Fibroblast of the conjunctiva (primary cell): ENCODE measurements at regions not wholly inside any gene's neighbourhood (a gene's known extent, or its start where the extent isn't known, plus 50 kb on each side); places are given as distances from the start of the nearest gene placed in this dataset.
A peak's percentile ranks its signal among the peaks of the same experiment; 100 is the strongest.

ENCODE experiments used
- DNase-seq: peaks from one replicate; pipeline ENCODE4 v3.0.0-alpha.2; 2010; ENCODE audit warnings: low read depth

DNA sequence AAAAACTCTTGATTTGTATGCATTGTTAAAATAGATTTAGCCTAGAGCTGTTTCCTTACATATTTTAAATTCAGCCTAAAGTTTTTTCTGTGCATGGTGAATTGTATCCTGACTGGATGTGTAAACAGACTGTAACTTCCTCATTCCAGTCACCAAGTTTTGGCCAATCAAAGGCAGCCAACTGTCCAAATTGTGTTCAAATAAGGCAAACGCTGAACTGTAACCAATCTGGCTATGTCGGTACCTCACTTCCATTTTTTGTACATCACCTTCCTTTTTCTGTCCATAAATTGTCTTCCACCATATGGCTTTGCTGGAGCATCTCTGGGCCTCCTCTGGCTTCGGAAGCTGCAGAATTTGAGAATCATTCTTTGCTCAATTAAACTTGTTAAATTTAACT lies 1921.9 kb upstream of the SEL1L start:
- no peak for DNase-seq

DNA sequence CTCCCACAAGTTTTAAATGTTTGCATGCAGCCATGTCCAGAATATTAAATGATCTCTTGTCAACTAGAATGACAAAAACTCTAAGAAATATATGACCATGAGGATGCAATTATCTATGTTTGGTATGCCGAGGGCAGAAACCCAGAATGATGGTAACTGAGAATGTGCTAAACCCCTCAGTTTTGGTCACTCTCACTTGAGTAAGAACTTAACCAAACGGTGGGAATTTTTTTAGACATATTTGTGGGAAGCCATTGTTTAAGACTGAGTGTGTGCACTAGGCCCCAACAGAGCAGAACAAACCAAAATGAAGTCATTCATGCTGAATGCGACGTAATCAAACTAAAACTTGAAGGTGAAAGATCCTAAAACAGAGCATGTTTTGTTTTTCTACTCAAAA lies 1927.9 kb upstream of the SEL1L start:
- DNase-seq, result no peak

DNA sequence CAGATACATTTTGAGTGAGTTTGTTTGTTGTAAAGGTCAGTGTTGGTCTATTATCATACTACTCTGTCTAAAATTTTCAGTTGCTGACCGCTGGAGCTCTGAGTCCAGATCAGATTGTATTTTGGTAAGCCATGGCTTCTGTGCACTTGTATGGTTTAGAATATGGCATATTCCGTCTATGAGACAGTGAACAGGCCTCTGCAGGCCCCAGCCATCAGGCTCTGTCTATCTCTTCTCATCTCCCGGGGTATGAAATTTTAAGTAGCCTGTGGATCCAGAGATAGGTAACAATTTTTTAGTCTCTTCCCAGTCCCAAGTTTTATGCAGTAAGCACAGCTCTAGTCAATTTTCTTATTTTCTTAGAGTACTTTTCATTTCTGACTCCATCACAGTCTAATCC lies 1929.1 kb upstream of the SEL1L start:
- no peak for DNase-seq

DNA sequence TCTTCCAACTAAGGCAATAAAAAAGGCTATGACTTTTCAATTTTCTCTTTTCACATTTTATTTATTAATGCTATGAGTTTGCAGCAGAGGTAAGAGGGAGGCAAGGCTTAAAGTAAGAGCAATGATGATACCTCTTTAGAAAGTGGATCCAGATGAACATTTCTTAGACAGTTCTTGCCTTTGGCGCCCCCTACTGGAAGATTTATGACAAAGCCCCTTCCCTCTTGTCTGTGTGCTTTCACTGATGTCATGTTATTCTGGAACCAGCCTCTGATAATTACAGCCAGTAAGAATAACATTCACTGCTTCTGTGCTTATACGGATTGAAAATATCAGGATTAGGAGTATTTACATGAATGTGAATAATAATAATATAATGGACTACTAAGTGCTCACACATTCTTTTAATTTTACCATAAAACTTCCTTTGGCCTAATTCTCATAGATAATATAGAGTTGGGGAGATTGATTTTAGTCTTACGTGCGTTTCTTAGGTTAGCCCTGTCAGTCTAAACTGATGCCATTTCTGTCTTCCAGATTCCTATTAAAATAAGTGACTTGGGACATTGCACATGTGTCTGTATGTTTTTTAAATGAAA lies 1929.9 kb upstream of the SEL1L start:
- DNase-seq, result peak; percentile 44

DNA sequence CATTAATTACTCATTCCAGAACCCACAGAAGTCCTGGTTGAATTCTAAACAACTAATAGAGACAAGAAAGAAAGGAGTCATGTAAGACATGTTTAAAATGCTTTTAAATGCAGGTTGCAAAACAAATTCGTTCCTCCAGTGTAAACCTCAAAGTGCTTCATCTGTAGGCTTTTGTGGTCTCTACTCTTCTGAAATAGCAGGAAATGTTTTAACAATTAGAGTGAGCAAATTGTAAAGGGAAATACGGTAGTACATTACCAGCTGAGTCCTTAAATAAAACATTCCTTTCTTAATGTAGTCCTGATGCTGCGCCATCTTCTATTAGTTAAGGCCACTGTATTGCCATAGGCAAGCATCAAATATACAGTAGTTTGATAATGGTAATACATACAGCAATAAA lies 1934.2 kb upstream of the SEL1L start:
- DNase-seq, result no peak

DNA sequence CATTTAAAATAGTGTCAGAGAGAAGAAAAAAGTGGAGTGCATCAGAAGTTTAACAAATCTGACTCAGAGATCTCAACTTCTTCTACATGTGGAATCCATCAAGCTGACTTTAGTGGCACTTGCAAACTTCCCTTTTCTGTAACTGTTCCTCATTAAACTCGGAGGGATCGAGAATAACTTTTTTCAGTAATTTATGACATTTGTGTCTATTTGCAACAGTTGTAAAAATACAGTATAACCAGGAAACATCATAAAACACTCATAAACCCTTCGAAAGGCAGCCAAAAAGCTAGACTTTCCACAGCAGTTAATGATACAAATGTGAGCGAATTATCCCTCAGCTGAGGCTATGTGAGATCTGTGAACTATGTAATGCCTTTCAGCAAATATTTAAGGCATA lies 1936.8 kb upstream of the SEL1L start:
- DNase-seq, result no peak

DNA sequence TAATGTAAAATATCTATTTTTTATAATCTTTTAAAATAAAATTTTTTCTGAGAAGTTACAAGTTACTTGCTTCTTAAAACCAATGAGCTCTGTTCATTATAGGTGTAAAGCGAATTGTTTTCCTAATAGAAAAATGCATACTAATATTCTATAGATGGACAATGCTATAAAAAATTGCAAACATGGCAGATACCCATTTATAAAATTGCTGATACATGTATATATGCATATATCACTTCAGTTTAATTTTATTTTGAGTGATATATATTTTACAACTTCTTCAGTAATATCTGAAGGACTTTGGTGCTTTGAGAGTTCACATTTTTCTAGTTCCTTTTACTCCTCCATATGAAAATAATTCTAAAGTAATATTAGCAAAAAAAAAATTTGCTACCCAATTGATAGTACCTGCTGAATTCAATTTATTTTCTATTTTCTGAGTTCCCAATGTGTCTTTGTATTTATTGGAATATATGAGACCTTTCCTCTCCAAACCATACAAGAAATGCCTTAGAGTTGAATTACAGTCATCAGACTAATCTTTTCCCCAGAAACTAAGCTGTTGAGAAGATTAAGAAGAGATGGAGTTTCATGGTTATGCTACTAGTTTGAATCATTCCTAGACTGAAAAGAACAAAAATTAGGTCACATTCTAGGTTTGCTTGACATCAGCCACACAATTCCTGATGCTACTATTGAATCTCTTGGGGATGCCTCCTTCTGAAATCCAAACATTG lies 1937.5 kb upstream of the SEL1L start:
- no peak for DNase-seq

DNA sequence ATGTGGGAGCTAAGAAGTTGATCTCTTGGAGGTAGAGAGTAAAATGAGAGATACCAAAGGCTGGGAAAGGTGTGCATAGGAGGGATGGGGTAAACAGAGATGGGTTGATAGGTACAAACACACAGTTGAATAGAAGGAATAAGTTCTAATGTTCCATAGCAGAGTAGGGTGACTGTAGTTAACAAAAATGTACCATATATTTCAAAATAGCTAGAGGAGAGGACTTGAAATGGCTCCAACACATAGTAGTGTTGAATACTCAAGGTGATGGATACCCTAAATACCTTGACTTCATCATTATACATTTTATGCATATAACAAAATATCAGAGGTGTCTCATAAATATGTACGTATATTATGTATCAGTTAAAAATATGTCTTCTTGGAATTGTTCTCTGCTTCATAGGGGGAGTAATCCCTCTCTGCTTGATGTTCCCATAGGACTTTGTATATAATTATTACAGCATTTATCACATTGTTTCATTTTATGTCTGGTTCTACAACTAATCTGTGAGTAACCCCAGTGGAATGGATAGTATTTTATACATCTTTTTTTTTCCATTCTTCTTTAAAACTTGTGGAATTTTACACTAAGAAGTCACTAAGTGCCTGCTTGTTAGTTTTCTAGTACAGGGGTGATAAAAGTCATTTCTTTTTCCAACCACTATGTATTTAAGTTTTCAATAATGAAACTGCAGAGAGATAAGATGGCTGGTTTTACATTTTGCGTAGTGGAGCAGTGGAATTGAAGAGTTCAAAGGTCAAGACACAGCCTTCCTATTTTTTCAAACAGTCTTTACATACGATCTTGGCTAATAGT lies 1940.0 kb upstream of the SEL1L start:
- DNase-seq, result no peak

DNA sequence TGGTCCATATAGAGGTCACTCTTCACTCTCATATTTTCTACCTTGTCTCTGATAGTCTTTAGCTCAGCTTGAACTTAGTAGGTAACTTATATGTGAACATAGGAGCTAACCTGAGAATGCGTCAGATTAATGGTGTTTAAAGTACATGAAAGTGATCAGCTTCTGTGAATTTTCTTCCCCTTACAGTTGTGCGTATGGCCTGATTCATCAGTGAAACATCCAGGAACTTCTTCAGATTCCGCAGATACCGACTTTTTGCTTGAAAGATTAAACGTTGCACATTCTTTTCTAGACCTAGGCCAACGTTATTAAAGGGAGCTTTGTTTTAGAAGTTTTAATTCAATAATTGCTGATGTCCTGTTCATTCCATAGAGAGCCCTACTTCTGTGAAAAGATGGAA lies 1945.1 kb upstream of the SEL1L start:
- no peak for DNase-seq

DNA sequence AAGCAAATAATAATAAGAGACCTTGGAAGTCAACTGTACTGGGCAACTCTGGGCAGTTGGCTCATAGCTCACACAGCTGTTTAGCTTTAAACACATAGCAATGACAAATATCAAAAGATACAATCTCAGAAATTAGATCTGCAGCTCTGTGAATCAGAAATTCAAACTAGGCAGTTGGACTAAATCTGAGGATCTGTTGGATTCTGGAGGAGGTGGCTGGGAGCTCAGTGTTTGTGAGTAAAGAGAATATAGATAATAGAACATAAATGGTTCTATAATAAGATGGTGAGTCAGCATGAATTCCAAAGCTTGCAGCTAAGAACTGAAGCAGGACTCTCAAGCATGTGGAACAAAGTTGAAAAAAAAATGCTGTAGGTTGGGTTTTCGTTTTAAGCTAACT lies 1949.4 kb upstream of the SEL1L start:
- no peak for DNase-seq

DNA sequence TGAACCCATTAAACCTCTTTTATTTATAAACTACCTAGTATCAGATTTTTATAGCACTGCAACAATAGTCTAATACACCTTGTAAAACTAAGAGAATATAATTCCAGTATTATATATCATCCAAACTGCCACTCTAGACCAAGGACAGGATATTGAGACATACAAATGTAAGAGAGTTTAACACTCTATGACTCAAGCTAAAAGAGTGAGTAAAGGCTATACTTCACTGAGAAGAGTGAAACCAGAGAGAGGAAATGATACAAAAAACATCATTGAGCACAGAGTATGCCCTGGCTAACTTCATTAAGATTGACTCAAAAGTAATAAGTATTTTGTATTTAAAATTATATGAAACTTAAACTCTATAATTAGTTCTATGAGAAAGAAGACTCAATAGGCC lies 1951.9 kb upstream of the SEL1L start:
- DNase-seq, result no peak

DNA sequence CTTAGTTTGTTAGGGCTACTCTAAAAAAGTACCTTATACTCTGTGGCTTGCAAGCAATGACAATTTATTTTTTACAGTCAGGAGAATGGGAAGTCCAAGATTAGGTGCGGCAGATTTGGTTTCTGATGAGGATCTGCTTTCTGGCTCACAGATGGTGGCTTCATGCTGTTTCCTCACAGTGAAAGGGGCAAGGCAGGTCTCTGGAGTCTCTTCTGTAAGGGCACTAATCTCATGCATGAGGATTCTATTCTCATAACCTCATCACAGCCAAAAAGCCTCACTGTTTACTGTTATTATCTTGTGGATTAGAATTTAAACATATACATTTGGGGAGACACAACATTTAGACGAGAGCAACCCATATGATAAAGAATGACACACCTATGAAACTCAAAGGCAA lies 1957.4 kb upstream of the SEL1L start:
- no peak for DNase-seq

DNA sequence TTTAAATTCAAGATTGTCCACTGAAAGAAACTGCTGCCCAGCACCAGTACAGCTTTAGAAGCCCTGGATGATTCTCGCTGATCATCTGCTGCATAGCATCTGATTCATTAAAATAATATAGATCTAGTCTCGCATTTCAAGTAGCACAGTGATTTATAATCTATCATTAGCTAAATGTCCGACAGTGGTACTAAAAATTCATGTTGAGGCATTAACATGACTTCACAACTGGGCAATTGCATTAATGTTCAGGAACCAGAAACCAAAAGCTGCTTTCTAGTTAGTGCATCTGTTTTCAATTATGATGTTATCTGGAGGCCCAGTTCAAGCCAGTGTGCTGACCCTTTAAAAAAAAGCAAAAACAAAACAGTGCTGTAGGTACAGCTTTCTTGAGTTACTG lies 1987.2 kb upstream of the SEL1L start:
- peak; percentile 47 for DNase-seq

DNA sequence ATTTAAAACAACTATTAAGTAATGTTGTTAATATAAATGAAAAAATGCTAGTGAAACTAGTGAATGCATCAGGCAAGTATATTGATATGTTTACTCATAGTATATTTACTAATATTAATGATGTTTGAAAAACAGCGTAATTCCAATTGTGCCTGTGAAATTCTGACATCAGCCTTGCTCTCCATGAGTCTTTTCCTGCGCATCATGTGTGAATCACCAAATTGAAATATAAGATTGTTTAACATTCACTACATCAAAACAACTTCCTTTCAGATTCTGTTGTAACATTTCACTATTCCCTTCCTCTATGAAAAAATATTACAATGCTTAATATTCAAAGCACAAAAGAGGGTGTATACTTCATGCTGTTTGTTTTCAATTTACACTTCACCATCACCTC lies 1995.9 kb upstream of the SEL1L start:
- DNase-seq, result no peak

DNA sequence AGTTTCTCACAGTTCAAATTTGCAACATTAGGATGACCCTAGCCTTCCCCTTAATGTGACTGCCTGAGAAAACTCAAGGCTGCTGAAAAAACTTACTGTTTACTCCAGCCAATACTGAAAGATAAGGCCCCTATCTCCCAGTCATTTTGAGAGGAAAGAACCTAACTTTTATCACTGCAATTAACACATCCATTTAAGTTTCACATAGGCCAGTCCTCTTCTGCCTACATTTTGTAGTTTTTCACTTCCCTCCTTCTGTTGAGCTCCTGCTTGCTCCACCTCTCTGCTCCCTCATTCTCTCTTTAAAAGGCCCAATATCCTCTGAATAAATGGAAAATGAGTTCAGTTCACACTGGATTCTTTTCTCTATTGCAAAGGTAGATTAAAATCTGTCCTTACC lies 1996.2 kb upstream of the FLRT2 start:
- DNase-seq, result no peak

DNA sequence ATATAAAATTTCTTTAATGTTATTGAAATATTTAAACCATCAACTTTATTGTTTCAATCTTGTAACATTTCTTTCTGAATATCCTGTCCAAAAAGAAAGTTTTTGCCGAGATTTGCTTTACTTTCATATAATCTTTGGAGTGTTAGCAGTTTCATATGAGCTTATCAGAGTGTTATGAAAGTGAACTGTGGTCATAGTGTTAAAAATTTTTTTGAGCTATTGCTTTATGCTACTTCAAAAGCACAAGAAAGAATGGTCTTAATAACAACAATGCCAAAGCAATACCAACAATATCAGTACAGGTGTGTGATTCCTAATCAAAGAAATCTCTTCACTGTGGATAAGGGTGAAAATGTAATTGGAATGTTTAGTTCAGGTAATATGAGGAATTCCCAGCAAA lies 1994.9 kb upstream of the FLRT2 start:
- DNase-seq, result no peak

DNA sequence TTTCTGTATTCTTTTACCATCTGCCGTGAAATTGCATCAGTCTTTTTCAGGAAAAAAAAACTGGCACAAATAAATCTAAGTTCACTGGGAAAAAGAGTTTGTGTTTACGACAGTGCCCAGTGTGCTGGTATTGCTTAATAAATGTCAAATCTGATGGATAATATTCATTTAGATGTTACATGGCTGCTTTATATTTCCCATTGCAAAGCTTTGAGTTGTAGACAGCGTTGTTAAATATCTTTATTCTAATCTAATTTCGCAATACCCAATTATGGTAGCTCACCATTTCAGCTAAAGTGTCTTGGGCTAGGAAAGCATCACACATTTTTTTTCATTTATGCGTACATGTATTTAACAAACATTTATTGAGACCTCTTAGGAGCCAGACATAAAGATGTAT lies 1994.5 kb upstream of the FLRT2 start:
- DNase-seq, result no peak

DNA sequence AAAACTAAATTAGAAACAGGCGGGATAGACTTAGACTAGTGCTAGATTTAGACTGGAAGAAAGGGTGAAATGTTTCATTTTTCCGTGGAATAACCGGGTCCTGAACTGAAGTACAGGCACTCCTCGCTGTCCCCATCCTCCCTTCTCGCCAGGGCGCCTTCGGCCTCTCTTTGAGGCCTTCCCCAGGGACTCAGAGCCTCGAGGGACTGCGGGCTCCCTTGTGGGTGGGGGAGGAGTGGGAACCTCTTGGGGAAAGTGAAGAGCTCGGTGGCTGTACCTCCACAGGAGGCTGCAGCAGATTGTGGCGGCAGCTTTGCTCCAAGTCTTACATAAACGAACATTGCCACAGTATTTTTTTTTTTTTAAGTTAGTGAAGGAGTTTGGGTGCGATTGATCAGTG lies 1988.8 kb upstream of the FLRT2 start:
- DNase-seq, result no peak

DNA sequence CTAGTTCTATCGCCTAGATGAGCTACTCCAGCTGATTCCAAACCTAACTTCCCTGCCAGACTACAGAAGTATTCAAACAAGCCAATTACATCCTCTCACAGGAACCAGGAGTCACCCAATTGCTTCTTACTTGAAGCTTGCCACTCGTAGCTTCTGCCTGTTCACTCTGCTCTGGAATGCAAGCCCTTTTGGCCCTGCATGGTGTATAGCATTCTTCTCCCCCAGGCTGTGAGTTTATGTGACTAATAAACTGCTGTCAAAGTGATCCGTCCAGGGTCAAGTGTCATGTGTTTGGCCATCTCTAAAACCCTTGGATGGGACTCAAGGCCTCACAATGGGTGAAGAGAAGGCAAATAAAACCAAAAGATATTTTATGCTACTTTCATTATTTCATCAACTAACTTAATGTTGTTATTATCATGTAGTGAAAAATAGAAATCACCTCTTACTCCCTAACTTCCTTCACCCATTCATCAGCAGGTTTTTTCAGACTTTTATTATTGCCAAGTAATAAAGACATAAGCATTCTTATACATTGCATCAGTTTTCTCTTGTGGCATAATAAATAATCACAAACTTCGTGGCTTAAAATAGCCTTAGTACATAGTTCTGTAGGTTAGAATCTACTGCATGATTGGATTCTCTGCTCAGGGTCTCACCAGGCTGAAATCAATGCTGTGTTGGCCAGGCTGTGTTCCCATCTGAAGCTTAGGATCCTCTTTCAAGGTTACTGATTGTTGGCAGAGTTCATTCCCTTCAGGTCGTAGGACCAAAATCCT lies 1981.7 kb upstream of the FLRT2 start:
- DNase-seq, result peak; percentile 57

DNA sequence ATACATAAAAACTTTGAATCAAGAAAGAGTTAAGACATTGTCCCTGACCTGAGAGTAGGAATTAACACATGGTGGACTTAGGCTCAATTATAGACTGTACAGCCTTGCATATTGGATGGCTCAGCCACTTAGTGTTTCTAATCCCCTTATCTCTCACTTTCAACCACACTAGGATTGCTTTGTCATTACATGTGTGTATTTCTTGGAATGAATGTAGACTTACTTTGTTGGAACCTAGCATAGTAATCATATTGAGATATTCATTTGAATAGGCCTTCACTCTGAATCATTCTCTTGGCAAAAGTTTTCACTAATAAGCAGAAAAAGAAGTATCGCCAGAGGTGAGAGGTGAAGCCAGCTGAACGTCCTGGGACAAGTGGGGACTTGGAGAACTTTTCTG lies 1973.9 kb upstream of the FLRT2 start:
- DNase-seq, result no peak

DNA sequence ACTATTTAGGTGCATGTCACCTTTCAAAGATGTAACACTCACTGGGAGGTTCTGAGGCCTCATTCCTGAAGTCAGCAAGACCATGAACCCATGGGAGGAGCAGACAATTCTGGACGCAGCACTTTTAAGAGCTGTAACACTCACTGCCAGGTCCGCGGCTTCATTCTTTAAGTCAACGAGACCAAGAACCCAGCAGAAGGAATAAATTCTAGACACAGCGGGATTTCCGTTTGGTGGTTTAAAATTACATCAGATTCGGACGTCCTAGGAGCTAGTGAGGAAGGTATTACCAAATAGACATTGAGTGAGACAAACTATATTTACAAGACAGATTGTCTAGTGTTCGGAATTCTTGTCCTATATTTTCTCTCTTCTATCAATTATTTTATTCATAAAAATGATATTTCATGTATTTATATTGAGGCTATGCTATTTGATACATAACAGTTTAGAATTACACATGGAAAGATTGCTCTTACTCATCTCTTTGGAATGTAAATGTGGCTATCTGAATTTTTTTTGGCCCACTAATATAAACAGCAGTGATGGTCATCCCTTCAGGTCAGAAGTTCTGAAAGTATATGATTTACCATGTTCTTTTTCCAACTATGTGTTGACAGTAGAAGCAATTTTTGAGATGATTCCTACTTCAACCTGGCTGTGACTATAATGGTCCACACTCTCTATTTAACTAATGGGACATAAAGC lies 1973.0 kb upstream of the FLRT2 start:
- peak; percentile 48 for DNase-seq

DNA sequence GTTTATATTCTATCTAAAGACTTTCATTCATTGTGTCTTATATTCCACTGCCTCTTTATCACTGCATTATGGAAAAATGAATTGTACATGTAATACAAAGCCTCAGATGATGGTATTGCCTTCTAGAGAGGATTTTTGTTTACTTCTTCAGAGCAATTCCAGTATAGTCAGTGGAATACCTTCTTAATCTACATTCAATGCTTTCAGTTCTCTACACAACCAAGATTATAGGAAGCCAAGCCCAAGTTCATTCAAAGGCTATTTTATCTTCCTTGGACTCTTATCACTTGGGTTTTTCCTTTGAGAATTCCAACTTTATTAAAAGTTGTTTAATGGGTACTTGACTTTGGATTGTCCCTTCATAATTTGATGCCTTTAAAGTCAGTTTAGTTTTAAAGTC lies 1971.0 kb upstream of the FLRT2 start:
- no peak for DNase-seq
